T-helper 2 cell treated with Interferon-gamma antibody and Interleukin-4, amounts not matched to agents 100 ng/mL and 5 ng/mL, for 36 hours (primary cell): ENCODE measurements at regions not wholly inside any gene's neighbourhood (a gene's known extent, or its start where the extent isn't known, plus 50 kb on each side); places are given as distances from the start of the nearest gene placed in this dataset.
"Not testable (repeated sequence)": the region's sequence is repeated elsewhere in the genome, so short reads cannot be mapped to it uniquely, and the experiment has no call there.

Experiments
- intact Hi-C: fragments of 100-400 bp; cut with micrococcal nuclease; formaldehyde crosslinking; loops from one replicate; pipeline ENCODE4 v1.15.1; 2023

DNA sequence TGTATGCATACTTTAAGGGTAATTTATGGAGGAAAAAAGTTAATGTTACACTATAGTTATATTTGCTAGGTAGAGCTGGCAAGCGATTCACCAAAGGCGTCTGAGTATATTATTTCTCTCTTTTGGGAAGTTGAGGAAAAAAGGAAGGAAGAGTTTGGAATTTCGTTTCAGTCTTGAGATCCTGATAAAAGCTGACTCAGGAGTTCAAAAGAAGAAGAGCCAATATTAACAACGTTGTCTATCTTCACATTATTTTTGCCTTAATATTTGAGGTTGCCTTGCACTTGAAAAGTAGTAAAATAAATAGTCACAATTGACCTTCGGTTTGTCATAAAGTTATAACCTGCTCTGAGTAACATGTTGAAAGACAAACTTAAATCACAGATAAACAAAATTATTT is 888.6 kb downstream of the KCNJ2 start:
- intact Hi-C loops: no loop called here

DNA sequence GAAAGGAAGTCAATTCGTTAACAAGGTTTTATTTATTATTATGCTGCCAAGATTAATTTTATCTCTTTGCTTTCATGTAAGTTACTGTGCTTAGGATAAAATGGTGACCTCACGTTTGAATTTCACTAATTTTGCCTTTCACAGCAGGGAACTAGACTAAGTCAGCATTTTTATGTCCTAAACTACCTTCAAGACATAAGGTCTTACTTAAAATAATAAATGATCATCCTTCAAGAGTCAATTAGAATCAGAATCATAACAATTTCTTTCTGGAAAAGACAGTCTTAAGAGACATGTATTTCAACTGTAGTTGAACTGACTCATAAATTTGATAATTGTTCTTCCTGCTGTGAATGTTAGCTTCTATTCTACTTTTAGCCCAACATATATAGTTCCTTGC is 893.8 kb downstream of the KCNJ2 start:
- intact Hi-C loops: no loop called here

DNA sequence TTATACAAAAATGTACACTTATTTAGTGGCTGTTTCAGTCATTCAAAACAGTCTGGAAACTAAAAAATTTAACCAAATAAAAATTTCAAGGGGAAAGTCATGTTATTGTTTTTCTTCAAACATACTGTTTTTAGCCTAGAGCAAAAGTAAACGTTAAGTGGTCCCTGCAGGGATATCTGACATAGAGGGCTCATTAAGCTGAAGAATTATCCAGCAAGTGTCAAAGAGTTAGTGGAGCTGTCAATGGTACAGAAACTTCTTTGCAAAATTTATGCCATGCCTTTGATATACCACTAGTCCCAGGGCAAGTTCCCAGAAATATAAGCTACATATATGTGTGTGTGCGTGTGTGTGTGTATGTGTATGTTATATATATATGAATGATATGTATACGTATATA is 894.2 kb downstream of the KCNJ2 start:
- intact Hi-C loops: no loop called here

DNA sequence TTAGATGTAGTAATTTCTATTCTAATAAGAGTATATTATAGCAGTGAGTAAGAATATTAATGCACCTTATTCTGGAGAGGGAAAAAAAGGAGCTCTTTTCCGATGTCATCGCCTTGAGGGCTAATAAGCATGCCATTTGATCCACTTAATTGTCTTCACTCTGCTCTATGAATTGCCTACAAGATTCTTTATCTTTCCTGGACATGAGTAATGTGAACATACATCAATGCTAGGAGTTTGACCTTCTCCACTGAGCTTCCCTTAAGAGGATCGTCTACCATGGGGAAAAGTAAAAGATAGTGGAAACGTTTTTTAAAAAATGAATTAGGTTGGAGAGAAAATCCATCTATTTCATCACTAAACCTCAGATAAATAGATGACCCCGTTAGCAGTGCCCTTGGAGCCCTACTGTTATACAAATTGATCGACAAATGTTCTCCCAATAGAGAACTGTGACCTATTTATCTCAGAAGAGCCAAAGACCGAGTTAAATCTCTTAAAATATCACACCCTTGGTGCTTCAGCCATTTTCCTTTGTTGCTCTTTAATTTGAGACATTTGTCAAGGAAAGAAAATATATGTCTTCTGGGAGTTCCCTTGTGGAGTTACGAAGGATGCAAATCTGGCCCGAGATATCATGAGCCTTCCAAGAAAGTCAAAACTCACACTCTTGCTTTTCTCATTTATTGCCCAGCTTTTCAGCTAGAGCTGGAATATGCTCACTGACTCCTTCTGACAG is 898.5 kb downstream of the KCNJ2 start:
- intact Hi-C loops: no loop called here

DNA sequence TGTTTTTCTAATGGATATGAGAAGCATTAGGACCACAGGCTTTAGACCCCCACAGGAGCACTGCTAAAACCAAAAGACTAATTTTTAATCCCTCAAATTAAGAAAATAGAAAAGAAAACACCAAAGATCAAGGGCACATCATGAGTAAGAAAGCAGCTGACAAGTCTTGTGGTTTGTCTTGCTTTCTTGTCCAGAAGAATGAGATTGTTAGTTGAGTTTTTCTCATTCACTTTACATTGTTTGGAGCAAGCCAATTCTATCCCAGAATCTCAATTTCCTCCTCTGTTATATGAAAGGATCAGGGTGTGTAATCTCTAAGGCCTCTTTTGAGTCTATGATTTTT is 899.0 kb downstream of the KCNJ2 start:
- intact Hi-C loops: no loop called here

DNA sequence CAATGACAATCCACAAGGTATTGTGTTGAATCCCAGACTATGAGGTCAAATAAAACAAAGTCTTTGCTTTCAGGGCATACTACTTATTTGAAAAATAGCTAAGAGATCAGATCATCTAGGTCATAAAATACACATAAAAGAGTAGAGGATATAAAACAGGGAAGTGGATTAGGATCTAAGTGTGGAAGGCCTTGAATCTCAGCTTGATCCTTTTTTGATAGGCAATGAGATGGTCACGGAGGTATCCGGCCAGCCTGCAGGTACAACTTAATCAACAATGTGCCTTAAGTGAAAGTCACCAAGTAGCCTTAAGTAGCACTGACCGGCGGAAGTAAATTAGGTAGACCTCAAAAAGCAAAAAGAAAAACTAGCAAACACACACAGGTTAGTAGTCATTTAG is 901.7 kb downstream of the KCNJ2 start:
- intact Hi-C loops: no loop called here

DNA sequence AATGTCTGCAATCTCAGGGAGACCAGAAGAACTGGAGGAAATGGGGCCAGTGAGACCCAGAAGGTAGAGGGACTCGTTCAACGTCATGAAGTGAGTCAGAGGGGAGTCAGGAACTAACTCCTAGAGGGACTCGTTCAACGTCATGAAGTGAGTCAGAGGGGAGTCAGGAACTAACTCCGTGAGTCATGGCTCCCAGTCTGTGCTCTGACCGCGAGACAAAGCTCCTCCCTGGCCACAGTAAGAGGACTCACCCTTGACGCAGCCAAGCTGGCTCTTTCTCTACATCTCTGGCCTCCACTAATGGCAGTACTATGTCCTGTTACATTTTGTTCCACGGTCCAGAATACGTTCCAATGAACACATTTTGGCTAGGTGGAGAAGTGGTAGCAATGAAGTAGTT is 902.5 kb downstream of the KCNJ2 start:
- intact Hi-C loops: no loop called here

DNA sequence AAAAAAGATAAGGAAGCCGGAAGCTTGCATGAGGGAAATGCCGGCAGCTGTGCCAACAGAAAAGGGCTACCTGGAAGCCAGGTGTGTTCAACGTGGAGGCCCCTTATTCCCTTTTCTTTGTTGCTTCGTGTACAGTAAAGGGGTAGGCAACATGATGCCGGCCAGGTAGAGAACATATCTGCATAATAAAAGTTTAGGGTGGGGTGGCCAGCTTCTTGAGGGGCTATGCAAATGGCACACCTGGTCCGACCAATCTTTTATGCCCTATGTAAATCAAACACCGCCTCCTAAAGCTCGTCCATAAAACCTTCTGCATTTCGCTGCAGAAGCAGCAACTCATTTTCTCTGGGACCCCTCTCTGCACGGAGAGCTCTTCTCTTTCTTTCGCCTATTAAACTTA is 911.6 kb downstream of the KCNJ2 start:
- intact Hi-C loops: no loop called here

DNA sequence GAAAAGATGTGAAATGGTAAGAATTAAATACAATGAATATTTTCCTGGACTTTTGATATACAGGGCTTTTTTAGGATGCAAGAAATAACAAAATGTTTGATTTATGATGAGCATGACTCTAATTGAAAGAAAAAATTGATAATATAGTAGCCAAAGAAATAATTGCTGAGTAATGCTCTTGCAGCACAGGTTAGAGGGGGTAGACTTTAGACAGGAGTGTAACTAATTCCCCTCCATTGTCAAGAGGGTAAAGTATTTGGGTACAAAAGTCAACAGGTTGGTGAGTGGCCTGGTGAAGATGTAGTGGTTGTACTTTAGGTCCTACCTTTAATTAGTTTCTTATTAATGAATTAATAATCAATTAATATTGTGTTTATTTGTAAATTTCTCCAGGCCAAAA is 912.3 kb downstream of the KCNJ2 start:
- intact Hi-C loops: no loop called here

DNA sequence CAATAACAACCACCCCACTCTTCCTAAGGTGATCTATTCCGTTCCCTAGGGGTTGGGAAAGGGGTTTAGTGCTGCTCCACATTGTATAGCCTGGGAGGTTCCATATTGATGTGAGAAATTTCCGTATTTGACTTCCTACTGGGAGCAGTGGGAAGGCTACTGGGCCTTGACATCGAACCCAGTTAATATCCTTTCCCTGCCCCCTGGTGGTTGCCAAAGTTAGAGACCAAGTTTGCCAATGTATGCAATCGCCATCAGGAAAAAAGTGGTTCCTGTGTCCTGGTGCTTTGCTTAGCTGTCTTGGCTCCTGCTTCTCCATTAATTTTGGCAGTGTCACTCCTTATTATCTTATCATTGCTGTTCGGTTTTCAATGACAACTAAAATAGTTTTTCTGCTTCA is 914.9 kb downstream of the KCNJ2 start:
- intact Hi-C loops: no loop called here

DNA sequence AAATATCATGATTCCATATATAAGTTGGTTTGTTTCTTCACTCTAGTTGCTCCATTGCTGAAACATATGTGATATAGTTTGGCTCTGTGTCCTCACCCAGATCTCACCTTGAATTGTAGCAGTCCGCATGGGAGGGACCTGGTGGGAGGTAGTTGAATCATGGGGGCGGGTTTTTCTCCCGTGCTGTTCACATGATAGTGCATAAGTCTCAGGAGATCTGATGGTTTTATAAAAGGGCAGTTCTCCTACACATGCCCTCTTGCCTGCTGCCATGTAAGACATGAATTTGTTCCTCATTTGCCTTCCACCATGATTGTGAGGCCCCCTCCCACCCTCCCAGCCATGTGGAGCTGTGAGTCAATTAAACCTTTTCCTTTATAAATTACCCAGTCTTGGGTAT is 915.5 kb downstream of the KCNJ2 start:
- intact Hi-C loops: no loop called here

DNA sequence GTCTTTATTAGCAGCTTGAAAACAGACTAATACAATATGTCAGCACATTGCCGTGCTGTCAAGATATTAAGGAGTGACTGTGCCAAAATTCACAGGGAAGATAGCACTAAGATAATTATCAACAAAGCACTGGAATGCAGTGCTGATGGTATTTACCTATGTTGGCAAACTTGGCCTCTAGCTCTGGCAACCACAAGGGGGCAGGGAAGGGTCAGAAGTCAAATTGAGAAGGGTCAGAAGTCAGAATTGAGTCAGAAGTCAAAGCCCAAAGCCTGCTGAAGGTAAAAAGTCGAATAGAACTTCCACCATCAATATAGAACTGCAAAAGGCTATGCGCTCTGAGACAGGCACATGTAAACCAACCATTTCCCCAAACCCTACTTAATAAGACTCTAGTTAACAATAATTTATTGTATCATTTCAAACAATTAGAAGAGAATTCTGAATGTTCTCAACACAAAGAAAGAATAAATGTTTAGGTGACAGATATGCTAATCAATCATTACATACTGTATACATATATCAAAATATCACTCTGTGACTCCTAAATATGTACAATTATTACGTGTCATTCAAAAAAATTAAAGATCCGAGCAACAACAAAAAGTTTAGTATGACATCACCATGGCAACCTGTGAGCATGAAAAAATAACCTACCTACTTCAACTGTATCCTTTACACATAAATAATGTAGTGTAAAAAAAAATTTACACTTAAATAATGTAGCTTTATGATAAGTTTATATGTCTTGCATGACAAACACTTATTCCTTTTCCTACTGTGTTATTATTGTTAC is 916.1 kb downstream of the KCNJ2 start:
- intact Hi-C loops: no loop called here

DNA sequence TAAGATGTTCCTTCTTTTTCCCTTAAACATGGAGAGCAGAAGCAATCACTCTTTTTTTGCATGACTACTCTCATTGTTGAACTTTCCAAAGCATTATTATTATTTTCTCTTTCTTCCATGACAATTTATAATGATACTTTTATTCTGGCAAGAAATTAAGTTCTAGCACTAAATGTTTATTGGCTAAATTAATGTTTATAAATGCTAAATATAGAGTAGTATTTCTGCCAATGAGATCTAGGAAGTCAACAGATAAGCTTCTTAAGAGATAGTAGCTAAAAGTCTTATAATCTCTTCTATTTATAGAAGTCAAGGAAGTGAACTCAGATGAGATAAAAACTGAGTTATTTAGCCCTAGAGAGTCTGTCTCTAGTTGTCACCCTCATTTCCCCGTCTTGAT is 920.1 kb downstream of the KCNJ2 start:
- intact Hi-C loops: no loop called here

DNA sequence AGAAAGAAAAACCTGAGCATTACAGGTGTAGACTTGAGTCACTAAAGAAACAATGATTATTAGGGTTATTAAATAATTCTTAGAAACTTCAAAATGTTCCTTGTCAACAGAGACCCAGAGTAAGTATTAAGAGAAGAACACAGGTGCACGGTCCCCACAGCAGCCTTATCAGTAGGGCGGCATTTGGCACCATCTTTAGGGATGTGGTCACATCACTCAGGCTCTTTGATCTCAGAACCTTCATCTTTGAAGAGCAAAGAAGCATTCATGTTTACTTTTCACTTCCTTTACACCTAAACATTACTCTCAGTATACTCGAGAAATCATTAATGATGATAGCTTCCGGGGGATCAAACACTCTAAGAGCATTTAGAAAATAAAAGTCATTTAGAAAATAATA is 928.7 kb downstream of the KCNJ2 start:
- intact Hi-C loops: no loop called here

DNA sequence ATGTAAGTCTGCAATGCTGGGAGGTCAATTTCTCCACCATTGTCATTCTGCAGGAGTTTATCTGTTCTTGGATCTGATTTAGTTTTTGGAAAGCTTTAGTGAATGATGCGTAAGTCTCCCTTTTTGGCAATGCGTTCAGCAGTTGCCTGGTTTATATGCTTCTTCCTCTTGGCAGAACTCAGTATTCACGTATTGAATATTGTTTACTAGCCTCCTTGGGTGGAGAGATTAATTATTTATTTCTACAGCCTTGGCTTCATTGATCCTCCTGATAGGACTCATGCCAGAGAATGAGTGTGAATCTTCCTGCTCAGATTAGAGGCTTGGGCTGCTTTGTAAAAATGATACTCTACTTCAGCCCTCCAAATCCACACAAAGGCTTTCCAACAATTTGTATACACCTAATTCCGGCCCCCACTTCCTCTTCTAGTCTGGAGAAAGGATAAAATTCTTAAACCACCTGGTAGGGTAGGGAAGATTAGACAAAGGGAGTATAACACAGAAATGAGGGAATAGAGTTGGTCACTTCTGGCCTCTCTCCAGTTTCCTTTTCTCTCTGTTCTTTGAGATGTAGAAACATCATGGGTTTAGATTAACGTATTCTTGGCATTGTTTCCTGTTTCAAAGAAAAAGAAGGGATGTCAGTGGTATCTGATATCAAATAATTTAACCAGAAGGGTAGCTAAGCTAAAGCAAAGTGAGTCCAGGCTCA is 929.8 kb downstream of the KCNJ2 start:
- intact Hi-C loops: no loop called here

DNA sequence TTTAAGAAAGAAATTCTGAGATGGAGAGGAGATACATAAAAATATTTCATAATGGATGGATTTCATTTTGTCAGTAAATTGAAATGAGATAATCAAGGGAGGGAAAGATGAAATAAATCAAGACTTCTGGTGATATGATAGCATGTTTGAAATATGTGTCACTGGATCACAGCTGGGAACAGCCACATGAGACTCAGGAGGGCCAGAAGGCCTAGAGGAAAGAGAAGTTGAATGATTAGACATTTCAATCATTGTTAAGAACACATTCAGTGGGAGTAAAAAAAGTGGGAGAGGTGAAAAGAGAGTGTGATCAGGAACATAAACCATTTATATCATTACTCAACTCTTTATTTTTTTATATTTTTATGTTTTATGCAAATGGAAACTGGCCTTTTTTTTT is 933.4 kb downstream of the KCNJ2 start:
- intact Hi-C loops: no loop called here

DNA sequence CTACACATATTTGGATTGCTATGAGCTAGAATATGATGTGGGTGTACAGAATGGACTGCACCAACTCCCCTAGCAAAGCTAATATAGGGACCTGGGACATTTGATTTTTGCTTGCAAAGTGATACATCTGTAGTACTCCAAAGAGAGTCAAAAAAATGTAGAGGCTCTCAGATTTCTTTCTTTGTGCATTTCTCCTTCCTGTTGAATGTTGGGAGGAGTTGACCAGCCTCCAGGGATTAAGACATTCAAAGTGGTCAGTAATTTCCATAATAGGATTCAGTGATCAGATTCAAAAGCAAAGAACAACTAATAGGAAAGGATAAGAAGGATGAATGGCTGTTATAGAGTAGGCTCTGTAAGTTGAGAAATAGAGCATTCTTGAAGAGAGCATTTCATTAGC is 934.9 kb downstream of the KCNJ2 start:
- intact Hi-C loops: no loop called here

DNA sequence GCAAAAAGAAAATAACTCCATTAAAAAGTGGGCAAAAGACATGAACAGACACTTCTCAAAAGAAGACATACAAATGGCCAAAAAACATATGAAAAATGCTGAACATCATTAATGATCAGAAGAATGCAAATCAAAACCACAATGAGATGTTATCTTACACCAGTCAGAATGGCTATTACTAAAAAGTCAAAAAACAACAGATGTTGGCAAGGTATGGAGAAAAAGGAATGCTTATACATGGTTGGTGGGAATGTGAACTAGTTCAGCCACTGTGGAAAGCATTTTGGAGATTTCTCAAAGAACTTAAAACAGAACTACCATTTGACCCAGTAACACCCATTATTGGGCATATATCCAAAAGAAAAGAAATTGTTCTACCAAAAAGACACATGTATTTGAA is 936.7 kb downstream of the KCNJ2 start:
- intact Hi-C loops: not testable (repeated sequence)

DNA sequence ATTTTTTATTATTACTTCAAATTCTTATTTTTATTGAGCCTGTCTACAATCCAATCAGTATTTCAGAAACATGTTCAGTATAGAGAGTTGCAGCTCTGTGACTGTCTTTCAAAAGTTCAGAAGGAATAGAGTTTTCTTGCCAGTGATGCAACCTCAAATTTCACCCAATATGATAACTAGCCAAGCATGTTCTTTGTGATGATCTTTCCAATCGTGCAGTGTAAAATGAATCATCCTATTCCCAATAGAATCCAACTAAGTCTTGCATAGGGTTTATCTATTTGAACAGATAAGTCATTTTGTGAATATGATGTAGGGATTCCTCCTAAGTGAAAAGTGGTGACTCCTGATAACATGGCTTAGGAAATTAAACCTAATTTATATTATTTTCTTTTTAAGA is 937.8 kb downstream of the KCNJ2 start:
- intact Hi-C loops: no loop called here

DNA sequence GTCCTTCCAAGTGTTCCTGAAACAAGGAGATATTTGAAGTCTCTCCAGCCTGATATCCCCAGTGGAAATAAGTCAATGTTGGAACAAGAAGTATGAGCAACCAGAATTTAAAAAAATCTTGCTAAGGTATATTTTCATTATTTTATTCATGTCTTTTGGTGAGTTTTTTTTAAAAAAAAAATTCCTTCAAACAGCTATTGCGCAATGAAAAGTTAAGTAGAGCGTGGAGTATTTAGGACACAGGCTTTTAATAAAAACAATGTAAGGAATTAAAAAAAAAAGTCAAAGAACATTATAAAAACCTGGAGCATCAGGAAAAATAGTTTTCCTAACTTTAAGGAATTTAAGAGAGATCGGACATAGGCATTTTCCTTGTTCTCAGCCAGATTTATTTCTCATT is 940.4 kb downstream of the KCNJ2 start:
- intact Hi-C loops: no loop called here

DNA sequence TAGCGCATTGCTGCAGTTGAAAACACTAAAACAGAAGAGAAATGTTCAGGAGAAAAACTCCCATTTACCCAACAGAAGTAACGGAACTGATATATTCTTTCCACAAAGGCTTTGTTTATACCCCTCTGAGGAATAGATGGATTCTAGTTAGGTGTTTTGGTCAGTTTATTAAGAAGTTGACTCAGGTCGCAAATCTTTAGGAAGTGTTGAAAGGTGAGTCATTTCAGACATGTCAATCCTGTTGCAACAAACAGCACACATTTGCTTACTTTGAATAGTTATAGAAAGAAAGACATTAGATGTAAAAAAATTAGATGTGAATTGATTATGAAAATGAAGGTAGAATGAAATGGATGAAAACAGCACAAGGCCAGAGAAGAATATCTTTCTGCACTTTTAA is 941.0 kb downstream of the KCNJ2 start:
- intact Hi-C loops: no loop called here

DNA sequence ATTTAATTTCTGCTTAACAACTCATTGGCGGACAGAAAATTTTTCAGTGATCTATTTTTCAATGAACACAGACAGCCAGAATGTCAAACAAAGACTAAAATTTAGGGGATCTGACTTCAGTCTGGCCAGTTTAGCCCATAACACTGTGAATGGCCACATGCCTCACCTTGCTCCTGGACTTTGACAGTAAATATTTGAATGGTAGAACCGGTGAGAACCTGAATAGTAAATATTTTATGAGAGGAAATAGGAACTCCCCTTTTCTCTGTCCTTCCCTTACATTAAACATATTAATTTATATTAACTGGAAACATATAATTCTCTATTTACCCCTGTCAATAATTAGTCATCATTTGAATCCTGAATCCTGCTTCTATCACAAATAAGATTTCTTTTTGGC is 942.1 kb downstream of the KCNJ2 start:
- intact Hi-C loops: no loop called here

DNA sequence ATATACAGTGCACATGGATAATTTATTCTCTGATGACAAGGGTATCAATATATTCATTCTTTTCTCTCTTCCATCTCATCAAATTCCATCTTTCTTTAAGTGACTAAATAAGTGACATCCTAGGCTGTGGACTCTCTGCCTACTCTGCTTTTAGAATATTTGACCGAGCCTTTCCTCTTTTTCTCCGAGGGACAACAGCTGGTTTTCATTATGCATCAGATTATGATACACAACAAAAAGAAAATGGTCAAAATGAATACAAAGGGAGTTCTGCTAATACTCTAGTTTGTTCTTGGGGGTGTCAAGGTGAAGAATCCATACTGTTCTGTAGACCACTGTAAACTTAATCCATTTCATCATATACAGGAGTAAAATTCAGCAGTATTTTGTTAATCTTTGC is 942.6 kb downstream of the KCNJ2 start:
- intact Hi-C loops: no loop called here
